HCT116 (cell line): ENCODE measurements at regions not wholly inside any gene's neighbourhood (a gene's known extent, or its start where the extent isn't known, plus 50 kb on each side); places are given as distances from the start of the nearest gene placed in this dataset.

Experiments used
- CBX3 ChIP-seq: IDR thresholded peaks from 2 replicates; pipeline ENCODE4 v1.6.1; 2012; ENCODE audit warnings: low read depth
- CTCF ChIP-seq, 3 experiments: fragments of 200-600 bp in 1 of 3; sonication (generic) in 1 of 3; IDR thresholded peaks in 2 of 3; conservative IDR thresholded peaks in 1 of 3; 2 replicates each; pipeline ENCODE4 v1.5.1; 2012 to 2017; ENCODE audit warnings: low read depth in 2 of 3, low read length in 2 of 3, antibody characterized with exemption in 1 of 3, borderline replicate concordance in 1 of 3, control low read depth in 1 of 3, mild to moderate bottlenecking in 1 of 3, mixed read lengths in 1 of 3, mixed run types in 1 of 3, moderate library complexity in 1 of 3; ENCODE audit not compliant: insufficient read depth in 1 of 3
- ELF1 ChIP-seq: IDR thresholded peaks from 2 replicates; pipeline ENCODE4 v1.6.1; 2012; ENCODE audit warnings: low read depth, borderline replicate concordance
- EZH2 ChIP-seq: fragments of 200-600 bp; sonication (generic); IDR thresholded peaks from 2 replicates; pipeline ENCODE4 v1.6.1; 2017; ENCODE audit warnings: antibody characterized with exemption, mixed run types
- MAX ChIP-seq: IDR thresholded peaks from 2 replicates; pipeline ENCODE4 v1.6.1; 2012
- POLR2A ChIP-seq: IDR thresholded peaks from 2 replicates; pipeline ENCODE4 v1.7.0; 2011; ENCODE audit warnings: borderline replicate concordance; ENCODE audit not compliant: insufficient read depth, insufficient read length; ENCODE audit errors: extremely low read depth
- SRF ChIP-seq: IDR thresholded peaks from 2 replicates; pipeline ENCODE4 v1.6.1; 2012; ENCODE audit warnings: low read depth
- ZNF274 ChIP-seq: fragments of 200-500 bp; sonication (Bioruptor generic); IDR thresholded peaks from 2 replicates; pipeline ENCODE4 v1.6.1; 2014; ENCODE audit warnings: mild to moderate bottlenecking, low read depth, low read length, inconsistent platforms
- TF ChIP-seq, protein P1 (sequence below): IDR thresholded peaks from 2 replicates; pipeline ENCODE4 v1.6.1; 2012

- TF ChIP-seq SRF (no peak), POLR2A (no peak), MAX (no peak), CTCF (IDR thresholded peaks at IDR 0.05 in 2 of 3, conservative IDR thresholded peaks at IDR 0.05 in 1 of 3; ENCODE audit: borderline replicate concordance in 1 of 3, insufficient read depth in 1 of 3, low read depth in 2 of 3, low read length in 2 of 3) (no peak), CBX3 (no peak), ZNF274 (no peak), ELF1 (no peak), EZH2 (no peak)
- TF ChIP-seq, protein P1, sequence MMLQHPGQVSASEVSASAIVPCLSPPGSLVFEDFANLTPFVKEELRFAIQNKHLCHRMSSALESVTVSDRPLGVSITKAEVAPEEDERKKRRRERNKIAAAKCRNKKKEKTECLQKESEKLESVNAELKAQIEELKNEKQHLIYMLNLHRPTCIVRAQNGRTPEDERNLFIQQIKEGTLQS = no peak
Measured at GRCh38 chr2:60045456-60045855, 508.0 kb downstream of the BCL11A start.
